Sigmoid colon (tissue), 4 donors: ENCODE measurements at regions not wholly inside any gene's neighbourhood (a gene's known extent, or its start where the extent isn't known, plus 50 kb on each side); places are given as distances from the start of the nearest gene placed in this dataset.

Source experiments
- CTCF ChIP-seq, 4 experiments: fragments of 450-650 bp in 3 of 4; fragments of 200-600 bp in 1 of 4; IDR thresholded peaks; one replicate each; pipeline ENCODE4 v1.5.1; 2016 to 2019; ENCODE audit warnings: antibody characterized with exemption in 4 of 4, mild to moderate bottlenecking in 3 of 4, moderate library complexity in 2 of 4
- EP300 ChIP-seq, 4 donors: sonication (generic); formaldehyde crosslinking; IDR thresholded peaks; one replicate each; pipeline ENCODE4 v1.6.1; 2017; ENCODE audit warnings: antibody characterized with exemption in 4 of 4
- POLR2A ChIP-seq, 2 donors: fragments of 450-650 bp; IDR thresholded peaks; one replicate each; pipeline ENCODE4 v1.6.1; 2016; ENCODE audit warnings: antibody characterized with exemption in 2 of 2, mild to moderate bottlenecking in 2 of 2, moderate library complexity in 2 of 2

GRCh38 chr18:25704071-25704470 is 352.1 kb upstream of the ZNF521 start:
- no peak for TF ChIP-seq POLR2A (IDR thresholded peaks at IDR 0.05)
- TF ChIP-seq EP300 (IDR thresholded peaks at IDR 0.05): no peak
- no peak for TF ChIP-seq CTCF (IDR thresholded peaks at IDR 0.05)
